Stimulated activated CD8-positive, alpha-beta memory T cell treated with anti-CD3 and anti-CD28 coated beads, Interleukin-4, amount 100 ng/mL, for 1 hour (primary cell): ENCODE measurements at regions not wholly inside any gene's neighbourhood (a gene's known extent, or its start where the extent isn't known, plus 50 kb on each side); places are given as distances from the start of the nearest gene placed in this dataset.
"Not testable (repeated sequence)": the region's sequence is repeated elsewhere in the genome, so short reads cannot be mapped to it uniquely, and the experiment has no call there.

ENCODE experiments used
- DNase-seq, 2 donors: peaks; one replicate each; pipeline ENCODE4 v3.0.0-alpha.2; 2020; ENCODE audit warnings: low read depth in 2 of 2, low spot score in 1 of 2

- DNase-seq = no peak
These were observed 52.0 kb upstream of the CPM start for GRCh38 chr12:68984796-68985573.

- DNase-seq = not testable (repeated sequence)
These were observed 64.6 kb upstream of the CPM start for GRCh38 chr12:68997526-68997925.

- no peak for DNase-seq
These were observed 65.1 kb upstream of the CPM start for GRCh38 chr12:68998041-68998440.

- no peak for DNase-seq
These were observed 67.1 kb upstream of the CPM start for GRCh38 chr12:69000074-69000473.

GRCh38 chr12:69000540-69001243, 67.7 kb upstream of the CPM start:
- DNase-seq = no peak

GRCh38 chr12:69001251-69001650, 68.3 kb upstream of the CPM start:
- no peak for DNase-seq

GRCh38 chr12:69002969-69003368, 70.0 kb upstream of the CPM start:
- DNase-seq = no peak

GRCh38 chr12:69003991-69004390, 71.0 kb upstream of the CPM start:
- DNase-seq = no peak

- DNase-seq = no peak
These were observed 74.3 kb upstream of the CPM start for GRCh38 chr12:69007101-69007854.

- no peak for DNase-seq
These were observed 74.9 kb upstream of the CPM start for GRCh38 chr12:69007855-69008351.

- DNase-seq = no peak
These were observed 75.5 kb upstream of the CPM start for GRCh38 chr12:69008520-69008919.

- DNase-seq = no peak
These were observed 81.1 kb upstream of the CPM start for GRCh38 chr12:69014047-69014446.

- DNase-seq = no peak
These were observed 82.0 kb upstream of the CPM start for GRCh38 chr12:69015017-69015416.

GRCh38 chr12:69015831-69016230, 82.9 kb upstream of the CPM start:
- DNase-seq = no peak

GRCh38 chr12:69019082-69019481, 86.1 kb upstream of the CPM start:
- DNase-seq = no peak

- no peak for DNase-seq
These were observed 86.9 kb upstream of the CPM start for GRCh38 chr12:69019910-69020309.

GRCh38 chr12:69022674-69023073, 89.7 kb upstream of the CPM start:
- DNase-seq = no peak

GRCh38 chr12:69023840-69024239, 90.9 kb upstream of the CPM start:
- DNase-seq = no peak

GRCh38 chr12:69024413-69024812, 91.4 kb upstream of the CPM start:
- DNase-seq = no peak

GRCh38 chr12:69024907-69025306, 91.9 kb upstream of the CPM start:
- DNase-seq = no peak

GRCh38 chr12:69026336-69026735, 93.4 kb upstream of the CPM start:
- DNase-seq = no peak

GRCh38 chr12:69027411-69027881, 94.5 kb upstream of the CPM start:
- DNase-seq = no peak
